B cell (primary cell): ENCODE measurements at regions not wholly inside any gene's neighbourhood (a gene's known extent, or its start where the extent isn't known, plus 50 kb on each side); places are given as distances from the start of the nearest gene placed in this dataset.

ENCODE experiments used
- CTCF ChIP-seq: fragments of 200-600 bp; IDR thresholded peaks from one replicate; pipeline ENCODE4 v1.8.0; 2022; ENCODE audit warnings: antibody characterized with exemption, mild to moderate bottlenecking
- EZH2 ChIP-seq: IDR thresholded peaks from 2 replicates; pipeline ENCODE4 v1.6.1; 2012; ENCODE audit warnings: borderline replicate concordance, low read depth, mild to moderate bottlenecking, moderate library complexity, low read length; ENCODE audit not compliant: insufficient read depth, poor library complexity, severe bottlenecking

GRCh38 chr4:134624365-134624764 lies 422.8 kb upstream of the PABPC4L start:
- TF ChIP-seq CTCF = no peak
- TF ChIP-seq EZH2 = no peak
